Adrenal gland (tissue), 9 donors: ENCODE measurements at regions not wholly inside any gene's neighbourhood (a gene's known extent, or its start where the extent isn't known, plus 50 kb on each side); places are given as distances from the start of the nearest gene placed in this dataset.

Experiments used
- DNase-seq, 7 donors: peaks; one replicate each; pipeline ENCODE4 v3.0.0-alpha.2; 2019 to 2020
- H3K27ac ChIP-seq, 5 donors: fragments of 200-600 bp; sonication (generic) in 4 of 5; 1 replicate in 3 of 5; 2 replicates in 2 of 5; pipeline versions ENCODE4 v1.5.1 to v1.8.0; 2016 to 2020; ENCODE audit warnings: mild to moderate bottlenecking in 1 of 5
- H3K27me3 ChIP-seq: fragments of 200-600 bp; 2 replicates; pipeline ENCODE4 v1.8.0; 2021
- H3K36me3 ChIP-seq, 2 donors: fragments of 200-600 bp; replicated peaks in 1 of 2; 1 replicate in 1 of 2; 2 replicates in 1 of 2; pipeline versions ENCODE4 v1.5.1 to v1.8.0; 2018 to 2022
- H3K4me1 ChIP-seq, 2 donors: fragments of 200-600 bp; replicated peaks in 1 of 2; 1 replicate in 1 of 2; 2 replicates in 1 of 2; pipeline versions ENCODE4 v1.5.1 to v1.8.0; 2018 to 2021
- H3K4me3 ChIP-seq, 4 donors: fragments of 200-600 bp; sonication (generic) in 3 of 4; one replicate each; pipeline ENCODE4 v1.5.1; 2016 to 2018
- H3K9me3 ChIP-seq, 3 donors: fragments of 200-600 bp; sonication (generic) in 1 of 3; replicated peaks in 1 of 3; 1 replicate in 2 of 3; 2 replicates in 1 of 3; pipeline versions ENCODE4 v1.5.1 to v1.8.0; 2016 to 2021
- POLR2A ChIP-seq, 2 donors: fragments of 450-650 bp; IDR thresholded peaks; one replicate each; pipeline ENCODE4 v1.6.1; 2017; ENCODE audit warnings: antibody characterized with exemption in 2 of 2, mild to moderate bottlenecking in 2 of 2, moderate library complexity in 1 of 2
- WGBS, 4 donors: extraction: QIAGEN DNeasy Blood & Tissue Kit in 2 of 4; methylation state at CpG; one replicate each; pipeline versions ENCODE4 v1.1.5 to v1.1.7; 2013 to 2017; 5-methylcytosine and 5-hydroxymethylcytosine counted together
- intact Hi-C, 2 donors: fragments of 100-400 bp; cut with DNase I; formaldehyde crosslinking; loops; one replicate each; pipeline versions ENCODE4 v1.14.1 to v1.15.0; 2022 to 2023
- TF ChIP-seq, protein P1 (sequence below), 6 experiments: fragments of 450-650 bp in 4 of 6; fragments of 200-600 bp in 2 of 6; sonication (generic) in 1 of 6; IDR thresholded peaks; 1 replicate in 5 of 6; 2 replicates in 1 of 6; pipeline versions ENCODE4 v1.5.1 to v1.8.0; 2016 to 2021; ENCODE audit warnings: antibody characterized with exemption in 6 of 6, mild to moderate bottlenecking in 2 of 6, moderate library complexity in 1 of 6
- donor health status: healthy with polysubstance abuse.
- donor health status: Bipolar disorder and iron deficiency.
- donor health status: DM: yes; HTN: yes; CAD: no.
- donor health status: DM: no; HTN: no; CAD: no.
- donor health status: DM: no; HTN: no; CAD: no.

DNA sequence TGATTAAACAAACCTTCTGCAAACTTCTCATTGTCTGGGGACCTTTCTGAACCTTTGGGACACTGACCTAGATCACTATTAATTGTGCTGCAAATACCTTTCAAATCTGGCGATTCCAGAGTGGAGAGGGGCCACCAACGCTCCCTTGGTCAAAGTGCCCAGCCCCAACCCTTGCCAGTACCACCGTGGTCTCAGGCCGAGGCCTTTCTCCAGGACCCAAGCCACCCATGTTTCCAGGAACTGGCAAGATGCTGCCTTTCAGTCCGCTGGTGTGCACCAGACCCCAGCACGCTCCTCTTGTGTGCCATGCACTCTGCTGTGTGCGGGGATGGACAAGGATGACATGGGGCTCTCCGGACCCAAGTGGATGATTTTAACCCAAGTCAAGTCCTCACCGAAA lies 91.1 kb upstream of the MGMT start:
- intact Hi-C loops, result no loop called here
- no peak overlapping the region for H3K27ac ChIP-seq
- no peaks in the 10 kb centered on the region for H3K9me3 ChIP-seq
- no peak for DNase-seq
- H3K36me3 ChIP-seq, result no peaks in the 10 kb centered on the region
- no peaks in the 10 kb centered on the region for H3K4me1 ChIP-seq
- no peak overlapping the region for H3K4me3 ChIP-seq
- TF ChIP-seq POLR2A (IDR thresholded peaks at IDR 0.05), result no peak
- TF ChIP-seq, protein P1, sequence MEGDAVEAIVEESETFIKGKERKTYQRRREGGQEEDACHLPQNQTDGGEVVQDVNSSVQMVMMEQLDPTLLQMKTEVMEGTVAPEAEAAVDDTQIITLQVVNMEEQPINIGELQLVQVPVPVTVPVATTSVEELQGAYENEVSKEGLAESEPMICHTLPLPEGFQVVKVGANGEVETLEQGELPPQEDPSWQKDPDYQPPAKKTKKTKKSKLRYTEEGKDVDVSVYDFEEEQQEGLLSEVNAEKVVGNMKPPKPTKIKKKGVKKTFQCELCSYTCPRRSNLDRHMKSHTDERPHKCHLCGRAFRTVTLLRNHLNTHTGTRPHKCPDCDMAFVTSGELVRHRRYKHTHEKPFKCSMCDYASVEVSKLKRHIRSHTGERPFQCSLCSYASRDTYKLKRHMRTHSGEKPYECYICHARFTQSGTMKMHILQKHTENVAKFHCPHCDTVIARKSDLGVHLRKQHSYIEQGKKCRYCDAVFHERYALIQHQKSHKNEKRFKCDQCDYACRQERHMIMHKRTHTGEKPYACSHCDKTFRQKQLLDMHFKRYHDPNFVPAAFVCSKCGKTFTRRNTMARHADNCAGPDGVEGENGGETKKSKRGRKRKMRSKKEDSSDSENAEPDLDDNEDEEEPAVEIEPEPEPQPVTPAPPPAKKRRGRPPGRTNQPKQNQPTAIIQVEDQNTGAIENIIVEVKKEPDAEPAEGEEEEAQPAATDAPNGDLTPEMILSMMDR (IDR thresholded peaks at IDR 0.05), result no peak
- WGBS, 4 donors, result 83 to 94% (median 90%) methylated on average over 9 of the region's 9 CpGs
- H3K27me3 ChIP-seq, result no peaks in the 10 kb centered on the region

DNA sequence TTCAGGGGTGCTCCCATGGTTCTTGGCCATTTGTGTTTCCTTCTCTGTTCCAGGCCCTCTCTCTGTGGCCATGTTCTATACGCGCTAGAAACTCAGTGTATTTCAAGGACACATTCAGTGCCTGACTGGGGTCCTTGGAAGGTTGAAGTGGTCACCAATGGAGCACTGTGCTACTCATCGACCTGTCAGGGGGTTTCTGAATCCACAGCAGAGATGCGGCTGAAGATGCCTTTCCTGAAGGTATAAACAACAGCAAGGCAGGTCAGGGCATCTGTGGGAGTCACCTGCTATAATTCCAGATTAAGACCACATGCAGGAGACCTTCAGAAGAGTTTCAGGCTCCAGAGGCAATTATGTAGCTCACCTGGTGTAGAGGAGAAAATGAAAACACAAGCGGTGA lies 86.8 kb upstream of the MGMT start:
- DNase-seq, result no peak
- H3K27ac ChIP-seq, result no peak overlapping the region
- H3K4me3 ChIP-seq, result no peak overlapping the region
- TF ChIP-seq, protein P1 (IDR thresholded peaks at IDR 0.05), result no peak
- no peak for TF ChIP-seq POLR2A (IDR thresholded peaks at IDR 0.05)
- no peaks in the 10 kb centered on the region for H3K9me3 ChIP-seq
- 91 to 95% (median 93%) methylated on average over 3 to 5 of the region's 5 CpGs for WGBS, 4 donors
- no peaks in the 10 kb centered on the region for H3K4me1 ChIP-seq
- H3K36me3 ChIP-seq, result no peaks in the 10 kb centered on the region
- intact Hi-C loops, result no loop called here
- no peaks in the 10 kb centered on the region for H3K27me3 ChIP-seq

DNA sequence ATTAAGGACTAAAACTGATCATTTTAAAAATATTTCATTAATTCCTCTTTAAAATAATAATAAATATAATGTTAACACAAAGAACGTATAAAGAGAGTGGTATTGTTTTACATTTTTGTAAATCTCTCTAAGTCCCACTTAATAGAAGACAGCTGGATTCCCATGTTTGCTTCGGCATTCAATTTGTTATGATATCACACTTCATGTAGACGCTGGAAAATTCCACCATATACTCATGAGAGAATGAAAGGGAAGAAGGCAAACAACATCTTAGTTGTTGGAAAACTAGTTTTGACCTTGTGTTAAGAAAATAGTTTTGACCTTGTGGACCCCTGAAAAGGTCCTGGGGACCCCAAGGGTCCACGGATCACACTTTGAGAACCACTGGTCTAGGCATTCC lies 85.3 kb upstream of the MGMT start:
- Histone ChIP-seq H3K27ac (no peak overlapping the region), H3K9me3 (no peaks in the 10 kb centered on the region), H3K36me3 (no peaks in the 10 kb centered on the region), H3K27me3 (no peaks in the 10 kb centered on the region), H3K4me1 (no peaks in the 10 kb centered on the region), H3K4me3 (no peak overlapping the region)
- intact Hi-C loops, result no loop called here
- no peak for TF ChIP-seq POLR2A (IDR thresholded peaks at IDR 0.05)
- TF ChIP-seq, protein P1 (IDR thresholded peaks at IDR 0.05), result no peak
- WGBS, 4 donors, result 56 to 72% (median 62%) methylated on average over 4 of the region's 4 CpGs
- no peak for DNase-seq

DNA sequence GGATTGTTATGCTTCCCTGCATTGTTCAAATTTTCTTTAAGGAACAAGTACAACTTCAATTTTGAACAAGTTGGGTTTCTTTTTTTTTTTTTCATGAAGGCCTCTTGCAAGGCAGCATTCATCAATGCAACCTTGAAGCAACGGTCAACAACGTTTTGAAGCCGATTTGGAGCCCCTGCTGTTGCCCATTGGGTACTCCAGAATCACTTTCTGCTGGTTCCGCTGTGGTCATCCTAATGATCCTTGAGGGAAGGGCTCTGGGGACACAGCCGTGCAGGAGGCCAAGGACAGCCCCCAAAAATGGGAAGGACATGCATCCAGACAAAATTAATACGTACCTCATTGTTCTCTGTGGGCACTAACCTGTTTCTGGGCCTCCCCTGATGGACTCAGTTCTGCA lies 84.6 kb upstream of the MGMT start:
- WGBS, 4 donors, result 51 to 82% (median 70%) methylated on average over 6 of the region's 6 CpGs
- Histone ChIP-seq H3K9me3 (no peaks in the 10 kb centered on the region), H3K27ac (no peak overlapping the region), H3K27me3 (no peaks in the 10 kb centered on the region), H3K4me1 (no peaks in the 10 kb centered on the region), H3K36me3 (no peaks in the 10 kb centered on the region), H3K4me3 (no peak overlapping the region)
- no peak for DNase-seq
- TF ChIP-seq, protein P1 (IDR thresholded peaks at IDR 0.05), result no peak
- TF ChIP-seq POLR2A (IDR thresholded peaks at IDR 0.05), result no peak
- intact Hi-C loops, result no loop called here
